RPMI8226 (cell line): ENCODE measurements at regions not wholly inside any gene's neighbourhood (a gene's known extent, or its start where the extent isn't known, plus 50 kb on each side); places are given as distances from the start of the nearest gene placed in this dataset.
"Not testable (repeated sequence)": the region's sequence is repeated elsewhere in the genome, so short reads cannot be mapped to it uniquely, and the experiment has no call there.

Experiments
- DNase-seq: peaks from one replicate; pipeline ENCODE4 v3.0.0-alpha.2; 2015

DNA sequence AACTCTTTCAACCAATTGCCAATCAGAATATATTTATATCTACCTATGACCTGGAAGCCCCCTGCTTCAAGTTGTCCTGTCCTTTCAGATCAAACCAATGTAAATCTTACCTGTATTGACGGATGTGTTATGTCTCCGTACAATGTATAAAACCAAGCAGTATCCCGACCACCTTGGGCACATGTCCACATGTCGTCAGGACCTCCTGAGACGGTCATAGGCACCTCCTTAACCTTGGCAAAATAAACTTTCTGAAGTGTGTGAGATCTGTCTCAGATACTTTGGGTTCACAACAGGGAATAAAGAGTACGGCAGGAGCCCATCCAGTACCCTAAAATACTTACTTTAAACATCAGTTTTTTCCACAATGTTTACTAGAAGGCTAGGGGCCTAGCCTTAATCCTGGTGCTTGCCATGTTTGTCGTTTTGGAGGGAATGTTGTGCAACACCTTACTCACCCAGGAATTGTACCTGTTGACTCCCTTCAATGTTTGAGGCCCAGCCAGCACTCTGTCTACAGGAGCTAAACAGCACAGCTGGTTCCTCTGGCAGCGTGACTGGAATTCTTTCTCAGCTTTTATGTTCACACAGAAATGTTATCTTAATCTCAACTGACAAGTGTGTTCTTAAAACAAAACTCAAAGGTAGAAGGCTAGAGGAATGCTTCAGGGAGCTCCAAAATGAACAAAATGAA lies 90.8 kb upstream of the USP25 start:
- DNase-seq = no peak

DNA sequence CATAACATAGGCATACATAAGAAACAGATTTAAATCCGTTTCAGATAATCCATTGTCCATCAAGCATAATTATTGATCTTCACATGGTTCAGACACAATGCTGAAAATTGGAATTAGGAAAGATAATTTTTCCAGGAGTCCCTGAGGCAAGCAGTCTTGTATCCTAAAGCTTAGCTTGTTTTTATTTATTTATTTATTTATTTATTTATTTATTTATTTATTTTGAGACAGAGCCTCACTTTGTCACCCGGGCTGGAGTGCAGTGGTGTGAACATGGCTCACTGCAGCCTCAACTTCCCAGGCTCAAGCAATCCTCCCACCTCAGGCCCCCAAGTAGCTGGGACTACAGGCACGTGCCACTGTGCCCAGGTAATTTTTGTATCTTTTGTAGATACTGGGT lies 89.7 kb upstream of the USP25 start:
- not testable (repeated sequence) for DNase-seq

DNA sequence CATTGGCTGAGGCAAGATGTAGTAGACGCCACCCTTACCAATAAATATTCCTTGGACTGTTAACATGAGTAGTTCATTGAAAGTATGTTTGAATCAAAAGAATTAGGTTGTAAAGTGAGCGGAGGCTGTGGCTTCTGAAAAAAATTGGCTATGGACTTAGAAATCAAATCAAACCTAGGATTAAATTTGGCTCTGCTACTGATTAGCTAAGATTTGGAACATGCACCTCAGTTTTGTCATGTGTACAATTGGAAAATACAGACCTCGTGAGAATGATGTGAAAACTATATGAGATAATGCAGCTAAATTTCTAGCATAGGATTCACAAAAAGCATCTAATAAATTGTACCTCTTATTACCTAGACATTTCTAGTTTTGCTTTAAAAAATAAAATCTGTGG lies 85.3 kb upstream of the USP25 start:
- DNase-seq = no peak

DNA sequence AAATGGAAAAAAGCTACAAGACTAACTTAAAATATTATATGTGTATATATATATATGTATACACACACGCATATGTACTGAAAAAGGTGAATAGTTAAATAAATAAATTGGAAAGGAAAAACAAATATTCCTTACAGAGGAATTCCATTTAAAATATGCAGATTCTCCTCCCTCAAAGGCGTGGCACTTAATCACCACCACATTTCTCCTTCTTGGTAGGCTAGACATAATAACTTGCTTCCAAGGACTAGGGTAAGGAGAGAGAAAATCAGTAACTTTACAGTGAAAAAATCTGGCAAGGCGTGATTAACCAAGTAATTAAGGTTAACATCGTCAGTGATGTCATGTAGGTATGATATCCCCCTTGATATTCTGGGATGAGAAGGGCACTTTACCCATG lies 84.0 kb upstream of the USP25 start:
- DNase-seq = no peak

DNA sequence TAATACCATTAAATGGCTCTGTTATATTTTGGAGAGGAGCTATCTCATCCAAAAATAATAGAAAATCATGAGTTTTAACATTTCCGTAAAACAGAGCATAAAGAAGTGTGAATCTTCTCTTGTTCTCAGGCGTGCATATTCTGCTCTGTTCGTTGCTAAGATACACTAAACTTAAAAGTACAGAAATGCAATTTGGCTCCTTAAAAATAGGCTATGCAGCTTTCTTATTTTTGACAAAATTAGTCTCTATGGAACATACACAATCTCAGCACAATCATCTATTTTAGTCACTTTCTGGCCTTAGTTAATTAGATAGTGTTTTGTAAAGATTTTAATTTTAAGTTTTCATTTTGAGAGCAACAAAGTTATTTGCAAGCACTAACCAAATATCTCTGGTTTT lies 79.0 kb upstream of the USP25 start:
- no peak for DNase-seq

DNA sequence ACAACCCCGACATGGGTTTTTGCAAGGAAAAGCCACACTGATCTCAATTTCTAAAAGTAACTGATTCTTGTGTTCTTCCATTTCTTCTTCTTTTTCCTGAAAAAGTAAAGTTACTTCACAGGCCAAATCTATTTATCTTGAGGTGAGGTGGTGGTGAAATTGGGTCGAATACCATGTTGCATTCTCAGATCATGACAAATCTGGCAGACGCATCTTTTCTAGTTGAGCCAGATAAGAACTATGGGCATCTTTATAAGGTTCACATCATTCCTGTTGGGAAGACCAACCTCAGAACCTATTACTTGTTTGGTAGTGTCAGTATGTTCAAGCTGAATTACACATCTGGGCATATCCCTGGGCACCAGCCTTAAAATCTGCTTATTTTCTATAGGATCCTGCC lies 78.6 kb upstream of the USP25 start:
- DNase-seq = no peak

DNA sequence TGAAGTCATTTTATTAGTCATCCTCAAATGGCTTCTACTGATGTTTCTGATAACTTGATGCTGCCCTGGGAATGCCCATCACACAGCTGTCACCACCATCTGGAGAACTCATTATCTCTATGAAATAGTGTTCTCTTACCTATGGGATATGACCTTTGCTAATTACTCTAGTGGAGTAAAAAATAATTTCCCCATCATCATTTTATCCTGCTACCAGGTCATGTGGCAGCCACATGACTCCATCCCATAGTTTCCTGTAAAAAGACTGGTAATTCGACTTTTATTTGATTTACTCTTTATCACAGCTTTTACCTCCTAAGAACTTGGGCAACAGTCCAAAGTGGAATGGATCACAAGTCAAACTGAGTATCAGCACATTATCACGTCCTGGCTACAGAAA lies 76.1 kb upstream of the USP25 start:
- DNase-seq = no peak

DNA sequence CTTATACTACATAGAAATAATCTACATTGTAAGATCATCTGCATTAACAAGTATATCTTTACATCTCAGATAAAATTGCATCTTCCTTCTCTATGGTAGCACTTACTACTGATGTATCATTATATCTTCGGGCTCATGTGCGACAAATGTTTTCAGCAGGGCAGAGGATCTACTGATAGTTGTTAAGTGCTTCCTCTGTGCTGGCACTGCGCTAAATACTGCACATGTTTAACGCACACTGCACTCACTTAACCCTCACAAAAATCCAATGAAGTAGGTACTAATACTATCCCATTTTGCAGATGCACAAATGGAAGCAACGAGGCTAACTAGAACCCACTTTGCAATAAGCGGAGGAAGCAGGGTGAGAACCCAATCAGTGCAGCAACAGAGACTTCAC lies 75.6 kb upstream of the USP25 start:
- no peak for DNase-seq

DNA sequence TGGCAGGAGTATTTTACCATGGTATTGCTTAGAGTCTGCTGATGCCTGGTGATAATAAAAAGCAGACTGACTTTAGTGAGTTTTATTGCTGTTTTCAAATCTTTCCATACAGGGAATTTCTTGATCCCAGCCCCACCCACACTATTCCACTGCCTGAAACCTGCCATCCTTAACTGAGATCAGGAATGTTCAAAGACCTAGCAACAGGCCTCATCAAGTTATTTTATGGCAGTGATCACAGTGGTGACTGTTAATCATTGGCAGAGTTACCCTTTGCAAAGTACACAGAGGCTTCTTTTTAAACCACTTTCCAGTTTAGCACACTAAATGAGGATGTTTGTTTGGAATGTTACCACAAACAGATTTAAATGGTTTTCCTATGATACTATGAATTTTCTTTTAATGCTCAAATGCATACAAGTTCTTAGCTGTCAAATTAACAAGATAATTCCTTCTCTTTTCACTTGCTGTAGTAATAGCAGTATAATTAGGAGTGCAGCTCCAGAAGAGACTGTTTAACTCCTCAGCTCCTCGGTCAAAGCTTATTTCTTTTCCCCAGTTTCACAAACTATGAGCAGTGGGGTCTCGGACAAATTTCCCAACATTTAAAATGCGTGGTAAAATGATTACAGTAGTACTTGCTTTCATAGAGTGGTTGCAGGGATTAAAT lies 69.9 kb upstream of the USP25 start:
- DNase-seq = no peak

DNA sequence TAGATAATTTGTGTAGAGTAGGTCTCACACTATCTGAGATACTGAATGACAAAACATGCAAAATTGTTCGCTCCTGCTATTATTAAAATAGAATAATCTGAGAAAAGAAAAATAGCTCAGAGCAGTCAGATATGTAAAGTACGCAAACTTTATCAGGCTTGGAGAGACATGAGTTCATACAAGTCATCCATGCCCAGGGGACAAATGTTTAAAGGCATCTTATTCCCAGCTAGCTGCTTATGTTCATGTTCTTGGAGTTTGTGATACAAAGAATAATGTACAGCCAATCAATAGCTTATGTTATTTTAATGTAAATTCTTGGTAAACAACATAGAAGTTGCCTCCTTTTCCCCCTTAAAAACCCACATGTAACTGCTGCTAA lies 69.4 kb upstream of the USP25 start:
- no peak for DNase-seq

DNA sequence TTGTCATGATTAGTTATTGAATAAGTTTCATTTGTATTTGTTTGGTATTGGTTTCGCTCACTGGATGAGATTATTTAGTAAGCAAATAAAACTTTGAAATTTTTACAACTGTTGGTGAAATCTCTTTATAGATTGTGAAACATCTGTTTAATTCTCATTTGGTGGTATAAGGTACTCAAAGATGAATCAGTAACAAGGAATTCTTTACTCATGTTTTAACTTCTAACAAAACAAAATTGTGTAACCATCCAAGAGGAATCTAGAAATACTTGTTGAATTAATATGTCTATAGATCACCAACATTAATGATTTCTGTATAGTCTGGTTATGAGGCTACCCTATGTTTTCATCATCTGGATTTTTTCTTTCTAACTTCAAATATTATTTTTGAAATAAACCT lies 62.8 kb upstream of the USP25 start:
- DNase-seq = no peak

DNA sequence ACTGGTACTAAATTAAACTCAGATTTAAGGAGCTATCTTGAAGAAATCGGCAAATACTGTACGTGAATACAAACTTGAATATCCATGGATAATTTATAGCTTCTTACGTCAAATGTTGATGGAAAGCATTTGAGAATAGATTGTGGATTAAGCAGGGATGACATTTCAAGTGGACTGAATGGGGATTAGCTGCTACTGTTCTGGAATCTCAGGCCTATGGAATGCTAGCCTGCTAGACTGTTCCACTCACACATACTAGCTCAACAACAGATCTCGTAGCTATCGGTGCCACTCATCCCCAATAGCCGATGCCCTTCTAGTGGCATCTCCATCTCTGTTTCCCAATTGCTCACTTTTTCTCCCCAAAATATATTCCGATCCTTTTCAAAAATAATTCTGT lies 62.0 kb upstream of the USP25 start:
- DNase-seq = no peak

DNA sequence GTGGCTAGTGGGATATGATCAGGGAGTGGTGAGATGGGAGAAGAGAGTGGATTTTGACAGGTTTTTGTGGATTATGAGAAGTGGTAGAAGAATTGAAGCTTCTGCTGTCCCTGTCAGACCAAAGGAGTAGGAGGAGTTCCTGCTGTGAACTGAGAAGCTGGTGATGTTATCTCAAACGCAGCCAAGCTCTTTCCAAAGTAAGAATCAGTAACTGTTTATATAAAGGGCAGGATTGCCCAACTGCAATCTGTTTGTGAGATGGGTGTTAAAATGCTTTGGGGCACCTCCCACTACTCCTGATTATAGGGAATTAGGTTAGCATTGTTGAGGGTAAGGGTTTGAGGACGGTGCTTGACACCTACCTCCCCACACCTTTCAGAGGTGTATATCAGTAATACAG lies 60.5 kb upstream of the USP25 start:
- no peak for DNase-seq

DNA sequence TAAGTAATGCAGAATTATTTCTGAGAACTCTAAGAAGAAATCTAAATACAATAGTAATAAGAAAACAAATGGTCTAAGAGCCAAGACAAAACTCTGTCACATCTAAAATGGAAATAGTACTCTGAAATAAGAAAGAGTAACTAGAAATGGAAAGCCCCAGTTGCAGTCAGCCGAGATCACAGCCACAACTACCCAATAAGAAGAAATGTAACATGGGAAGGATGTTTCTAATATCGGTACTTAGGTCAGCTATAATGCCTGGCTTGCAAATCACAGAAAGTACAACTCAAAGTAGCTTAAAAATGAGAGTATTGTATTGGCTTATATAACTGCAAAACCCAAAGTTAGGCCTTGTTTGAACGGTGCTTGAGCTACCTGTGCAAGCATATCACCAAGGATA lies 58.6 kb upstream of the USP25 start:
- no peak for DNase-seq

DNA sequence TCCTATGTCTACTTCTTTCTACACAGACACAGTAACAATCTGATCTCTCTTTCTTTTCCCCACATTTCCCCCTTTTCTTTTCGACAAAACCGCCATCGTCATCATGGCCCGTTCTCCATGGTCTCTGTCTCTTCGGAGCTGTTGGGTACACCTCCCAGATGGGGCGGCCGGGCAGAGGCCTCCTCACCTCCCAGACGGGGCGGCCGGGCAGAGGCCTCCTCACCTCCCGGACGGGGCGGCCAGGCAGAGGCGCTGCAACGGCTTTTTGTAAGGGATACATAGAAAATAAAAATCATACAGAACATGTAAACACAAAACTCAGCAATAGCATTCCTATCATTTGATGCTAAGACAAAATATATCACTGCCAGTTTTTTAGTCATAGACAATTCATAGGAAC lies 57.2 kb upstream of the USP25 start:
- not testable (repeated sequence) for DNase-seq

DNA sequence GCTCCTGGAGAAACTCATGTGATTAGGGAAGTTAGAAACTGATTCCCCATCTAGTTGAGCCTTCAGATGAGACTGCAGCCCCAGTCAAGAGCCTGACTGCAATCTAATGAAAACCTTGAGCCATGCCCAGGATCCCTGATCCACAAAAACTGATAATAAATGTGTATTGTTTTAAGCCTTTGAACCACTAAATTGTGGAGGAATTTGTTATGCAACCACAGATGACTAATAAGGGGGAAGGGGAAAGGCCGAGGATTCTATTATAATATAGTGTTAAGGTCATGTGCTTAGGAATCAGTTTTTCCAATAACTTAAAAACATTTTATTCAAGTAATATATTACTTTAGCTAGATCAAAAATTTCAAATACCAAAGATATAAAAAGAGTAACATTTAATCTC lies 52.8 kb upstream of the USP25 start:
- DNase-seq = no peak

DNA sequence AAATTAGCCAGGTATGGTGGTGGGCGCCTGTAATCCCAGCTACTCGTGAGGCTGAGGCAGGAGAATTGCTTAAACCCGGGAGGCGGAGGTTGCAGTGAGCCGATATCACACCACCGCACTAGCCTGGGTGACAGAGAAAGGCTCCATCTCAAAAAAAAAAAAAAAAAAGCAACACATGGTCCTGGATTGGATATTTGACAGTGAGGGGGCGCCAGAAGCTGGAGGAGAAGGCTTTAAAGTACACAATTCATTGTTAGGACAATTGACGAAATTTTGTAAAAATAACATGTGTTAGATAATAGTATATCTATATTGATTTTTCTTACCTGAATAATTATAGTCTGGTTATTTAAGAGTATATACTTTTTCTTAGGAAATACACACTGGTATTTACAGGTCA lies 50.2 kb upstream of the USP25 start:
- no peak for DNase-seq
